DMS114 treated with DMSO at 0.1 percent for 48 hours (cell line): ENCODE measurements at regions not wholly inside any gene's neighbourhood (a gene's known extent, or its start where the extent isn't known, plus 50 kb on each side); places are given as distances from the start of the nearest gene placed in this dataset.

ENCODE experiments used
- DNase-seq: peaks from one replicate; lab custom pipeline; 2025; ENCODE audit not compliant: unreplicated experiment; lab: John Stamatoyannopoulos, UW

GRCh38 chr20:56865055-56865454, 235.9 kb downstream of the TFAP2C start:
- DNase-seq, result no peak

DNA sequence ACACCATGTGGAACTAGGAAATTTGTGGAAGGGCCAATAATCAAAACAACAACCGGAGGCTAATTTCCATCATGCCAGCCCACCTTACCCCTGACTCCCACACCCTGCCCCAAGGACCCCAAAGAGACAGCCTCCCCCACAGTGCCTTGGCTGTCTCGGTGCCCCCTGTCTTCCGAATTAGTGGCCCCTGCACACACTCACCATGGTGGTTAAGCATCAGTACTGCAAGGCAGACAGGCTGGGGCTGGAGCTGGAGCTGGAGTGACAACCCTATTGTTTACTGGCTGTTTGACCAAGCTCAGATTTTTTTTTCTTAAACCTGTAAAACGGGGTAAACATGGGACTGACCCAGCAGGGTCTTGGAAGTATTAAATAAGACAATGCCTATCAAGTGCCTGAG, 238.0 kb downstream of the TFAP2C start:
- DNase-seq, result no peak

- DNase-seq, result no peak
These were observed 239.6 kb downstream of the TFAP2C start for GRCh38 chr20:56868746-56869145.

GRCh38 chr20:56870271-56870670, 241.2 kb downstream of the TFAP2C start:
- DNase-seq, result no peak

GRCh38 chr20:56871691-56872090, 242.6 kb downstream of the TFAP2C start:
- no peak for DNase-seq

DNA sequence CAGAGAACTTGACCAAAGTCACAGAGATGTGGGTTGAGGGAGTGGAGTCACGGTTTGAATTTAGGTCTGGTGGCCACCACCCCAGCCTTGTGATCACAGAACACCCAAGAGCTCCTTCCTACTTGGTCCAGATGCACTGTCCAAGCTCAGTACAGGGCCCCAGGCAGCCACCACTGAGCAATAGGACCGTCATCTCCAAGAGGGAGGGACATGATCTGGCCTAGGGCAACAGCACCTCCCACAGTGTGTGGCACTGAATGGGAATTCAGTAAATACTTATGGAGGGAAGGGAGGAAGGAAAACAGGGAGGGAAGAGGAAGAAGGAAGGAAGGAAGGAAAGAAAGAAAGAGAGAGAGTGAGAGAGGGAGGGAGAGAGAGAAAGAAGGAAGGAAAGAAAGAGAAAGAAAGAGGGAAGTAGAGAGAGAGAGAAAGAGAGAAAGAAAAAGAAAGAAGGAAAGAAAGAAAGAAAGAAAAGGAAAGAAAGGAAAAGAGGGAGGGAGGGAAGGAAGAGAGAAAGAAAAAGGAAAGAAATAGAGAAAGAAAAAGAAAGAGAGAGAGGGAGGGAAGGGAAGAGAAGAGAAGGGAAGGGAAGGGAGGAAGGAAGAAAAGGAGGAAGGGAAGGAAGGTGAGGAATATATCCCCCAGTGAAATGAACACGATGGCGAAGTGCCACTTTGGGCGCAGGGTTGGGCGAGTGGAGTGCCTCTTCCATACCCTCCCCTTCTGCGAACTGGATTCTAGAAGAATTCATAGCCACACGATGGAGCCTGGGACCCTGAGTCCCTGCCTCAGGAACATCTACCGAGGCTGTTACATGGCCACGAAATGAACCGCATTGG, 243.7 kb downstream of the TFAP2C start:
- no peak for DNase-seq

- no peak for DNase-seq
These were observed 244.7 kb downstream of the TFAP2C start for GRCh38 chr20:56873836-56874235.

DNA sequence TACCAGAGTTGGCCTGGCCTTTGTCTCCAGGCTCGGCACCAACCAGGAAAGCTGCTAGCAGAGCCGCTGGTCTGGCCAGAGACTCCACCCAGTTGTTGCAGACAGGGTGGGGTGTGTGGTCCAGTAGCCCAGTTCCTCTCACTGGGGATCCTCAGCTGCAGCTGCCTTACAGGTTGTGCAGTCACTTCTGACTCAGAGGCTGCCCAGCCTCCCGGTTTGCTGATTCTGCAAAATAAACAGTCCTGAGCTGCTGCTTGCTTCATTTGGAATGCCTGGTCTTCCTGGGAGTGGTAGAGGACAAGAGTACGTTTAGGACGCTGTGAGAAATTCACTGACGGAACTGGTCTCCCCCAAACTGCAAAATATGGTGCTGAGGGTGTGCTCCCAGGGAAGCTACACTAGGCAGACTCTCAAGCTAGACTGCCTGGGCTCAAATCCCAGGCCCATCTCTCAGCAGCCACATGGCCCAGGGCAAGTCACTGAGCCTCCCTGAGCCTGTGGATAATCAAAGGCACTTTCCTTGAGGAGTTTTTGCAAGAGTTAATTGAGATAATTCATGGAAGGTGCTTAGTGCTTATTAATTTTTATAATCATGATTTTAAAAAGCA, 246.1 kb downstream of the TFAP2C start:
- DNase-seq, result no peak

GRCh38 chr20:56875803-56876202, 246.7 kb downstream of the TFAP2C start:
- no peak for DNase-seq

DNA sequence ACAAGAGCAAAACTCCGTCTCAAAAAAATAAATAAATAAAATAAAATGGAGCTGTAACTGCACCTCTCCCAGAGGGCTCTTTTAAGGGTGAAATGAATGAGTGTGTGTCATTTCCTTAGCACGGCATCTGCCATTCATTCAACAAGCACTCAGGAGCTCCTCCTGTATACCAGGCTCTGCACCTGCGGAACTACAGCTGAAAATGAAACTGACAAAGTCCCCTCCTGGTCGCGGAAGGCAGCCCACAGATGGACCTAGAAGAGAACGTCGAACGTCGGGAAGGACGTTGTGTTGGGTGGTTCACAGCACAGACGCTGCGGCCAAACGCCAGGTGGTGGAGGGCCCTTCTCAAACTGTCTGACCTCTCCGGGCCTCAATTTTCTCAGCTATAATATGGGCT, 256.4 kb downstream of the TFAP2C start:
- no peak for DNase-seq

DNA sequence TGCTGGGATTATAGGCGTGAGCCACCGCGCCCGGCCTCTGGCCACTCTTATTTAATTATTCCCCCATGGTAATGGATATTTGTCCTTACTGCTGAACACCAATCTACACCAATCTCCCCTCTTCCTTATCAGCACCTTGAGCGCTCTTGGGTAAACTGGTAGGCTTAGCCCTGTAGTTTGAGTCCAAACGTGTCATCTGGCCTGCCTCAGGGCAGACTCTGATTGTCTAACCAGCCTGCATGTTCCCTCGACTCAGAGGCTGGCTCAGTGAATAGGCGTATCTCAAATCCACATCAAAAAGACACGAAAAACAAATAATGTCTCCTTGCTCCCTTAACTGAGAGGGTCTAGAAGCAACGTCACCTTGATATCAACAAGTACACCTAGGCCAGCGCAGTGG, 260.9 kb downstream of the TFAP2C start:
- no peak for DNase-seq

GRCh38 chr20:56893226-56893917, 264.3 kb downstream of the TFAP2C start:
- no peak for DNase-seq

DNA sequence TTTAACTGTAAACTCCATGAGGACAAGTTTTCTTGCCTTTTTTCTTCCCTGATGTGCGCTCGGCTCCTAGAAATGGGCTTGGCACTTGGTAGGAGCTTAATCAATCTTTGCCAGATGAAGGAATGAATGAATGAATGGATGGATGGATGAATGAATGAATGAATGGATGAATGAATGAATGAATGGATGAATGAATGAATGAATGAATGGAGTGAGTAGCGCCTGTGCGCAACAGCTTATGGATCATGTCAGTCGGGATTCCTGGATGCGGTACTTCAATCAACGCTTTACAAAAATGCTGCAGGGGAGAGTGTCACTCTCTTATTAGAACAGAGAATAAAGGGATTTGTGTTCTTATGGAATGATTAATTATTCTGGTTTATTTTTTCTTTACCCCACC, 267.3 kb downstream of the TFAP2C start:
- no peak for DNase-seq

DNA sequence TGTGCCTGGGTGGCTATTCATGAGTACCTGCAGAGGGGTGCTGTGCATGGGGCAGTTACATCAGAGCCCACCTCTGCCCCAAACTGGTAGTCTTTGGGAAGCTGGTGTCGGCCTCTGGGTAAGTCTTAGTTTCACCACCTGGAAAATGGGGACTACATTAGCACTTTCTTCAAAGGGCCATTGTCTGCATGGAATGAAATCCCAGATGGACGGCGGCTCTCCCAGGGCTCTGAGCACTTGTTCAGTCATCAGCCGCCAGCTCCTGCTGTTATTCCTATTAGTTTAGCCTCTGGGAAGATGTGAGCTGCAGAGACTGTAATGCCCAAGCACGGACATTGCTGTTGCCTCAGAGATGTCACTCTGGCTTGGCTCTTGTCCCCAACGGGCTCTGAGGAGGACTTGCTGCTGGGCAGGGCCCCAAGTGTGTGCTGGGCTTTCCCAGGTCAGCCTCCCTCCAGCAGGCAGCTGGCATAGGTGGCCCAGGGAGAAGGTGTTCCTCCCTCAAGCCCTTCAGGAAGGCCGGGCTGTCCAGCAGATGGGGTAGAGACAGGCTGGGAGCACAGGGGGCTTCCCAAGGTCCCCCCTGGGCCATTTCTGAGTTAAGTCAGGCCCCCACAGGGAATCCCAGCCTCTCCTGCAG, 268.3 kb downstream of the TFAP2C start:
- DNase-seq, result no peak

DNA sequence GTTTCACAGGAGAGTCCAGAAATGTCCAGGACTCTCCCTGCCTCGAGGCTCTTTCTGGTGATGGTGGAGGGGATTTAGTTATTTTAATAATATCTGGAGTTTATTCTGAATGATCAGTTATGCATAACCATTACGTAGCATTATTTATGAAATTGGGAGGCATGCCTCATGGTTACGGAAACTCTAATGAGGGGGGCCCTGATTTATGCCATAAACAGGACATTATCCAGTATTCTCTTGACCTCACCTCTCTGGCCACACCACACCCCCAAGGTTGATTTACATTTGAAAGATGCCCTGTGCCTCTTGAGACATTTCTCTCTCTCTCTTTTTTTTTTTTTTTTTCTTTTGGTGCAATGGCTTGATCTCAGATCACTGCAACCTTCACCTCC, 268.8 kb downstream of the TFAP2C start:
- DNase-seq, result no peak

DNA sequence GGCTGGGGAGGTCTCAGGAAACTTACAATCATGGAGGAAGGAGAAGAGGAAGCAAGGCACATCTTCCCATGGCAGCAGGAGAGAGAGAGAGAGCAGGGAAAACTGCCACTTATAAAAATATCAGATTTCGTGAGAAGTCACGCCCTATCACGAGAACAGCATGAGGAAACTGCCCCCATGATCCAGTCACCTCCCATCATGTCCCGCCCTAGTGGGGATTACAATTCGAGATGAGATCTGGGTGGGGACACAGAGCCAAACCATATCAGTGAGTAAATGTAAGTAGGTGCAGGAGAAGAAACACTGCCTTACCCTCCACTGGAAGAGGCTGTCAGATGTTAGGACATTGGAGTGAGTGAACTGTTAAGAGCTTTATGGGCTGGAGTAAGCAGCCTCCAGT, 270.4 kb downstream of the TFAP2C start:
- no peak for DNase-seq

DNA sequence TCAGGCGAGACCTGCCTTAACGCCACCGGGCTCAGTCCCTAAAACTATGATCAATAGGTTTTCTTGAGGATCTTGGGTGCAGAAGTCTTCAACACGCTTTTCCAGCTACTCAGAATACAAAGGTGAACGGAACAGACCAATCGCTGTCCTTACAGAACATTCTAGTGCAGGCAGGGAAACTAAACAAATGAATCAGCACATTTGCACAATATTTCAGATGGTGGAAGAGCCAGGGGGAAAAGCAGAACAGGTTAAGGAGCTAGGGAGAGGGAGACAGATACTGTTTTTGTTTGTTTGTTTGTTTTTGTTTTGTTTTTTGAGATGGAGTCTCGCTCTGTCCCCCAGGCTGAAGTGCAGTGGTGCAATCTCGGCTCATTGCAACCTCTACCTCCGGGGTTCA, 271.1 kb downstream of the TFAP2C start:
- no peak for DNase-seq

DNA sequence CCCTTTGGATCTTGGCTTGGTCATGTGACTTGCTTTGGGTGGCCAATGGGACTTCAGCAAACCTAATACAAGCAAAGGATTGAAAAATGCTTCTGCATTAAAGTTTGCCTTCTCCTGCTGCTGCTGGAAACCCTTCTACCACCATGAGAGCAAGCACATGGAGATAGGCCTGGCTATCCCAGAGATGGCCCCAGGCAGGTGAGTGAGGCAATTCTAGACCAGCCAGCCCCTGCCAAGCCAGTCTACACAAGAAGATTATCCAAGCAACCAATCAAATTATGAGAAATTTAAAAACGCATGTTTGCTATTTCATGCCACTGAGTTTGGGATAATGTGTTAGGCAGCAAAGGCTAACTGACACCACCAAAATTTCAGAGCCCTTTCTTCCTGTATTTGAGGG, 274.3 kb downstream of the TFAP2C start:
- DNase-seq, result no peak

- no peak for DNase-seq
These were observed 274.8 kb downstream of the TFAP2C start for GRCh38 chr20:56903858-56904257.

GRCh38 chr20:56909918-56910714, 281.0 kb downstream of the TFAP2C start:
- DNase-seq, result no peak

DNA sequence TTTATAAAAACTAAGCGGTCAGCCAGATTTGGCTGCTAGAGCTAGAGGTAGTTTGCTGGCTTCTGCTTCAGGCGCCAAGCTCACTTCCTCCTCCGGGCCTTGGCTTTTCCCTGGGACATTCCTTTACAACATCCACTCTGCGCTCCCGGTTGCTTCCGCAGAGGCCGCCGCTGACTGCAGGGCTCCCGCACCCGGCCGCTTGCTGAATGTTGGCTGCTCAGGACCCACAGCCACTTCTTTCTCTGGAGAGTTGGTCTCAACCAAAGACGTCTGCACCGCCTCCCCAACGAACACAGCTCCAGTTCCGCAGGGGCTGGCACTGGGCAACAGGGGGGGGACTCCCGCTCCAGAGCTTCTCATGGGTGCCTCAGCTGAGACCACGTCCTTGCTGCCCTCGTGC, 282.8 kb downstream of the TFAP2C start:
- no peak for DNase-seq
